SU-DHL-6 (cell line): ENCODE measurements at regions not wholly inside any gene's neighbourhood (a gene's known extent, or its start where the extent isn't known, plus 50 kb on each side); places are given as distances from the start of the nearest gene placed in this dataset.

ENCODE experiments used
- EZH2phosphoT487 ChIP-seq: fragments of 200-600 bp; sonication (generic), shearing (Covaris generic); conservative IDR thresholded peaks from 2 replicates; pipeline ENCODE4 v1.6.1; 2018; ENCODE audit warnings: mild to moderate bottlenecking, antibody characterized with exemption, low read length, moderate library complexity, mixed read lengths
- TF ChIP-seq, protein P1 (sequence below): fragments of 200-600 bp; sonication (generic); IDR thresholded peaks from one replicate; pipeline ENCODE4 v1.5.1; 2017; ENCODE audit warnings: antibody characterized with exemption, mild to moderate bottlenecking, low read length, moderate library complexity; ENCODE audit not compliant: insufficient read depth, poor library complexity, severe bottlenecking

GRCh38 chr1:24990136-24990535 is 60.1 kb upstream of the RUNX3 start:
- TF ChIP-seq, protein P1, sequence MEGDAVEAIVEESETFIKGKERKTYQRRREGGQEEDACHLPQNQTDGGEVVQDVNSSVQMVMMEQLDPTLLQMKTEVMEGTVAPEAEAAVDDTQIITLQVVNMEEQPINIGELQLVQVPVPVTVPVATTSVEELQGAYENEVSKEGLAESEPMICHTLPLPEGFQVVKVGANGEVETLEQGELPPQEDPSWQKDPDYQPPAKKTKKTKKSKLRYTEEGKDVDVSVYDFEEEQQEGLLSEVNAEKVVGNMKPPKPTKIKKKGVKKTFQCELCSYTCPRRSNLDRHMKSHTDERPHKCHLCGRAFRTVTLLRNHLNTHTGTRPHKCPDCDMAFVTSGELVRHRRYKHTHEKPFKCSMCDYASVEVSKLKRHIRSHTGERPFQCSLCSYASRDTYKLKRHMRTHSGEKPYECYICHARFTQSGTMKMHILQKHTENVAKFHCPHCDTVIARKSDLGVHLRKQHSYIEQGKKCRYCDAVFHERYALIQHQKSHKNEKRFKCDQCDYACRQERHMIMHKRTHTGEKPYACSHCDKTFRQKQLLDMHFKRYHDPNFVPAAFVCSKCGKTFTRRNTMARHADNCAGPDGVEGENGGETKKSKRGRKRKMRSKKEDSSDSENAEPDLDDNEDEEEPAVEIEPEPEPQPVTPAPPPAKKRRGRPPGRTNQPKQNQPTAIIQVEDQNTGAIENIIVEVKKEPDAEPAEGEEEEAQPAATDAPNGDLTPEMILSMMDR: no peak
- TF ChIP-seq EZH2phosphoT487: no peak
